Cardiac fibroblast (primary cell): ENCODE measurements at regions not wholly inside any gene's neighbourhood (a gene's known extent, or its start where the extent isn't known, plus 50 kb on each side); places are given as distances from the start of the nearest gene placed in this dataset.

Source experiments
- DNase-seq, 2 donors: peaks; one replicate each; pipeline versions ENCODE4 v3.0.0 to v3.0.0-alpha.2; 2010; ENCODE audit warnings: low read depth in 2 of 2
- H3K4me3 ChIP-seq, 2 donors: replicated peaks in 1 of 2; 1 replicate in 1 of 2; 2 replicates in 1 of 2; pipeline ENCODE4 v1.5.1; 2011; ENCODE audit warnings: low read depth in 2 of 2, low read length in 2 of 2, mild to moderate bottlenecking in 2 of 2, moderate library complexity in 1 of 2
- CTCF ChIP-seq: IDR thresholded peaks from one replicate; pipeline ENCODE4 v1.5.1; 2011; ENCODE audit warnings: low read depth, mild to moderate bottlenecking, low read length, inconsistent platforms

- DNase-seq: no peak
Measured at GRCh38 chr3:75110741-75111140, 496.3 kb upstream of the CNTN3 start.

GRCh38 chr3:75115695-75116094, 501.2 kb upstream of the CNTN3 start:
- no peak for DNase-seq
- H3K4me3 ChIP-seq: no peak overlapping the region
- TF ChIP-seq CTCF: no peak

More at GRCh38 chr3:75110741-75111140, 496.3 kb upstream of the CNTN3 start:
- H3K4me3 ChIP-seq: no peak overlapping the region
- no peak for TF ChIP-seq CTCF

GRCh38 chr3:75118779-75119178, 504.3 kb upstream of the CNTN3 start:
- DNase-seq: no peak
- TF ChIP-seq CTCF: no peak
- H3K4me3 ChIP-seq: no peak overlapping the region

- H3K4me3 ChIP-seq: no peak overlapping the region
- DNase-seq: no peak
- no peak for TF ChIP-seq CTCF
Measured at GRCh38 chr3:75126556-75126955, 512.1 kb upstream of the CNTN3 start.

GRCh38 chr3:75129101-75129500, 514.6 kb upstream of the CNTN3 start:
- no peak for DNase-seq
- TF ChIP-seq CTCF: no peak
- no peak overlapping the region for H3K4me3 ChIP-seq

GRCh38 chr3:75136100-75136897, 521.8 kb upstream of the CNTN3 start:
- no peak overlapping the region for H3K4me3 ChIP-seq
- no peak for TF ChIP-seq CTCF
- DNase-seq: no peak

- no peak overlapping the region for H3K4me3 ChIP-seq
- DNase-seq: no peak
- no peak for TF ChIP-seq CTCF
Measured at GRCh38 chr3:75138345-75138744, 523.9 kb upstream of the CNTN3 start.
